Right atrium auricular region (tissue), 2 donors: ENCODE measurements at regions not wholly inside any gene's neighbourhood (a gene's known extent, or its start where the extent isn't known, plus 50 kb on each side); places are given as distances from the start of the nearest gene placed in this dataset.
A peak's percentile ranks its signal among the peaks of the same experiment; 100 is the strongest.

Experiments
- DNase-seq: peaks from one replicate; pipeline ENCODE4 v3.0.0-alpha.2; 2019; ENCODE audit warnings: low spot score
- H3K27ac ChIP-seq, 2 donors: fragments of 200-600 bp; sonication (generic); 1 replicate in 1 of 2; 2 replicates in 1 of 2; pipeline ENCODE4 v1.5.1; 2016 to 2019
- H3K27me3 ChIP-seq, 2 donors: fragments of 200-600 bp; sonication (generic); one replicate each; pipeline versions ENCODE4 v1.5.1 to v1.6.0; 2017 to 2019
- H3K36me3 ChIP-seq: fragments of 200-600 bp; sonication (generic); one replicate; pipeline ENCODE4 v1.5.1; 2016
- H3K4me1 ChIP-seq, 2 donors: fragments of 200-600 bp; sonication (generic); one replicate each; pipeline versions ENCODE4 v1.5.1 to v1.6.0; 2017 to 2019
- H3K4me3 ChIP-seq, 2 donors: fragments of 200-600 bp; sonication (generic); 1 replicate in 1 of 2; 2 replicates in 1 of 2; pipeline ENCODE4 v1.5.1; 2017 to 2019; ENCODE audit warnings: mild to moderate bottlenecking in 1 of 2, moderate library complexity in 1 of 2
- H3K9me3 ChIP-seq, 2 donors: fragments of 200-600 bp; sonication (generic); one replicate each; pipeline ENCODE4 v1.5.1; 2019
- CTCF ChIP-seq, 2 donors: fragments of 200-600 bp; sonication (generic); IDR thresholded peaks; one replicate each; pipeline ENCODE4 v1.5.1; 2019; ENCODE audit warnings: antibody characterized with exemption in 2 of 2

- no peak for TF ChIP-seq CTCF (IDR thresholded peaks at IDR 0.05)
- Histone ChIP-seq H3K27ac (peak overlapping the region; percentile 72 to 85), H3K4me1 (peaks cover 0 to 16% of the 10 kb centered on the region in 2 donors), H3K27me3 (no peaks in the 10 kb centered on the region), H3K4me3 (no peak overlapping the region), H3K36me3 (no peaks in the 10 kb centered on the region), H3K9me3 (no peaks in the 10 kb centered on the region)
- DNase-seq: no peak
These were observed 67.3 kb downstream of the HSPB8 start for GRCh38 chr12:119245904-119246494.

- DNase-seq: no peak
- H3K9me3 ChIP-seq: no peaks in the 10 kb centered on the region
- no peak for TF ChIP-seq CTCF (IDR thresholded peaks at IDR 0.05)
- no peaks in the 10 kb centered on the region for H3K27me3 ChIP-seq
- H3K36me3 ChIP-seq: no peaks in the 10 kb centered on the region
- H3K4me1 ChIP-seq: peaks cover 0 to 16% of the 10 kb centered on the region in 2 donors
- H3K4me3 ChIP-seq: no peak overlapping the region
- H3K27ac ChIP-seq: peak overlapping the region; percentile 72 to 85
These were observed 68.4 kb downstream of the HSPB8 start for GRCh38 chr12:119247007-119247719.

- no peak overlapping the region for H3K4me3 ChIP-seq
These were observed 69.0 kb downstream of the HSPB8 start for GRCh38 chr12:119247720-119248043.

GRCh38 chr12:119249383-119250155, 70.8 kb downstream of the HSPB8 start:
- Histone ChIP-seq H3K27me3 (no peaks in the 10 kb centered on the region), H3K4me3 (no peak overlapping the region), H3K4me1 (peaks cover 0 to 16% of the 10 kb centered on the region in 2 donors), H3K9me3 (no peaks in the 10 kb centered on the region), H3K27ac (peak overlapping the region in 1 of 2 donors; percentile 27), H3K36me3 (no peaks in the 10 kb centered on the region)
- TF ChIP-seq CTCF (IDR thresholded peaks at IDR 0.05): no peak
- no peak for DNase-seq

More at GRCh38 chr12:119247720-119248043, 69.0 kb downstream of the HSPB8 start:
- DNase-seq: no peak
- Histone ChIP-seq H3K9me3 (no peaks in the 10 kb centered on the region), H3K4me1 (peaks cover 0 to 16% of the 10 kb centered on the region in 2 donors), H3K36me3 (no peaks in the 10 kb centered on the region), H3K27ac (peak overlapping the region; percentile 72 to 85), H3K27me3 (no peaks in the 10 kb centered on the region)
- TF ChIP-seq CTCF (IDR thresholded peaks at IDR 0.05): no peak

- Histone ChIP-seq H3K27ac (no peak overlapping the region), H3K4me1 (no peaks in the 10 kb centered on the region), H3K27me3 (no peaks in the 10 kb centered on the region), H3K4me3 (no peak overlapping the region), H3K9me3 (no peaks in the 10 kb centered on the region), H3K36me3 (no peaks in the 10 kb centered on the region)
- no peak for TF ChIP-seq CTCF (IDR thresholded peaks at IDR 0.05)
- no peak for DNase-seq
These were observed 76.6 kb downstream of the HSPB8 start for GRCh38 chr12:119255314-119255713.
